GM21528 (cell line): ENCODE measurements at regions not wholly inside any gene's neighbourhood (a gene's known extent, or its start where the extent isn't known, plus 50 kb on each side); places are given as distances from the start of the nearest gene placed in this dataset.
A peak's percentile ranks its signal among the peaks of the same experiment; 100 is the strongest.
"Not testable (repeated sequence)": the region's sequence is repeated elsewhere in the genome, so short reads cannot be mapped to it uniquely, and the experiment has no call there.

ENCODE experiments used
- ATAC-seq: cut with Tn5 transposase; IDR thresholded peaks from one replicate; pipeline ENCODE4 v1.9.1; 2021; ENCODE audit warnings: mild to moderate bottlenecking, moderate library complexity; ENCODE audit not compliant: unreplicated experiment, low FRiP score

DNA sequence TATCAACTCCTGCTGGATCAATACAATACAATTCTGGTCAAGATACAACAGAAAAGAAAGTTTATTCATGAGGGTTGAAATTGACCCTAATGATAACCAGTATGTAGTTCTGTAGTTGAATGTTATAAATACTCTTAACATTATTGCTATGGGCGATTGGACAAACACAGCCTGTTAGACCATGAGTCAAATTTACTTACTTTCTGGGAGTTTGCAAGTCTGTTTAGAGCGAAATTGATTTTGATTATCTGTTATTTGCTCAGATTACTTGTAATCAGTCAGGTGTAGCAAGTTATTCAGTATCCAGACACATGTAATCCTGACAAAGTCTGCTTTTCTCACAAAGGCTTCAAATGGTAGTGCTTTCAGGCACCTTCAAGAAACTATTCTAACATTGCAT lies 216.6 kb upstream of the B3GALT2 start:
- no peak for ATAC-seq

DNA sequence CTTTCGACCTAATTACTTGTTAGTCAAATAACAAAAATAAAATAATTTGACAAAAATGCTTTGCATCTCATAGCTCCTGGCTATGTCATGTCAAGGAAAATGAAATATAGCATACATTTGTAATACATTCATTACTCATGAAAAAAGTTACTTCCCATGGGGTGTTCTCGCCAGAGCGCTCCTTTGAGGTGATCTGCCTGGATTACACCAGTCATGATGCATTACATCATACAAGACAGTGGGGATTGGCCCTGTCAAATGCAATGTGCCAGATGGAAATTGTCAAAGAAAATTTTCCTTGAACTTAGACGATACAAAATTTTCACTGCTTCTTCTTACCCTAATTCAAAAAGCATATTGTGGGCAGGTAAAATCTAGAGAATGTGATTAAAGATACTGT lies 215.6 kb upstream of the B3GALT2 start:
- ATAC-seq, result no peak

DNA sequence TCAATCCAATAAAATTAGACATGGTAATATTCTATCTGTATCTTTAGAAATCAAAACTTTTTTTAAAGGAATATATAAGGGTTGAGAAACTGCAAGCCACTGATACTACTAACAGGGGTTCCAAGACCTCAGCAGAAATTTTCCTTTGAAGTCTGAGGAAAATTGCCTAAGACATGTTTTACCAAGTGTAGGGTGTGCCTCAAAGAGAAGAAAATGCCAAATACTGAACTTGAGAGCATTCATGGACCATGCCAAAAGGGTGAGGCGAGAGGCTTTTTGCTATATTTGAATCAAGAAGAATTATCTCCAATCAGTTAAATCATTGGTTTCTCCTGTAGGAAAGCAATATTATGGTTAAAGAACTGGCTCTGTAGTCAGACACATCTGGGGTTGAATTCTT lies 207.9 kb upstream of the B3GALT2 start:
- no peak for ATAC-seq

DNA sequence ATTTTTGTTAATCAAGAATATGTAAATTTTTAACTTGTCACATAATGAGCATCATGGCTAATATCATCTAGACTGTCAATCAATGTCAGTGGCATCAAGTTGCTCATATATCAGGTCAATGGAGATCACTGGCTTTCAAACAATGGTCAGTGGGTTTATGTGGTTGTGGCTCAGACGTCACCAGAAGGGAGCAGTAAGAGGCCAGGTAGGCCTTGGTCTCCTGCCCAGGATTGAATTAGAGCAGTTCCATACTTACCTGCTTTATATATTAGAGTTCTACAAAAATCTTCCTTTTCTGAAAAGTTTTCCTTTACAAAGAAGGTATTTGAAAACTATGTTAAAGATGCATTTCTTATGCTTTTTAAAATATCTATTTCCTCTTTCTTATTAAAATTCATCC lies 206.3 kb upstream of the B3GALT2 start:
- ATAC-seq, result no peak

DNA sequence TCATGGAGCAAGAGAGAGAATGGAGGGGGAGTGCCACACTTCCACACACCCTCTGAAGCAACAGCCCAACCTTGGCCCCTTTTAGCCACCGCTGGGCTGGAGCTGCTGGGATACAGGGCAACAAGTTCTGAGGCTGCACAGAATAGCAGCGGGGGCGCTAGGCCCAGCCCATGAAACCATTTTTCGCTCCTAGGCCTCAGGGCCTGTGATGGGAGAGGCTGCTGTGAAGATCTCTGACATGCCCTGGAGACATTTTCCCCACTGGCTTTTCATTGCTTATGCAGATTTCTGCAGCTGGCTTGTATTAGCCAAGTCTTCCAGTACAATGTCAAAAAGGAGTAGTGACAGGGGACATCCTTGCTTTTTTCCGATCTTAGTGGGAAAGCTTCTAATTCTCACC lies 202.3 kb upstream of the B3GALT2 start:
- no peak for ATAC-seq

DNA sequence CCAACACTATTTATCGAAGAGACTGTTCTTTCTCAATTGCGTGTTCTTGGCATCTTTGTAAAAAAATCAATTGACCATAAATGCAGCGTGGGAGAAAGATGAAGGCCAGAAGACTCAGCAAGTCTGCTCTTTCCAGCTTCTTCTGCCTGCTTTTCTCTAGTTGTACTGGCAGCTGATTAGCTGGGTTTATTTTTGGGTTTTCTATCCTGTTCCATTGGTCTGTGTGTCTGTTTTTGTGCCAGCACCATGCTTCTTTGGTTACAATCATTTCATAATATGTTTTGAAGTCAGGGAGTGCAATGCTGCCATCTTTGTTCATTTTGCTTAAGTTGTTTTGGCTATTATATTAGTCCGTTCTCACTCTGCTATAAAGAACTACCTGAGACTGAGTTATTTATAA lies 201.8 kb upstream of the B3GALT2 start:
- ATAC-seq, result no peak

DNA sequence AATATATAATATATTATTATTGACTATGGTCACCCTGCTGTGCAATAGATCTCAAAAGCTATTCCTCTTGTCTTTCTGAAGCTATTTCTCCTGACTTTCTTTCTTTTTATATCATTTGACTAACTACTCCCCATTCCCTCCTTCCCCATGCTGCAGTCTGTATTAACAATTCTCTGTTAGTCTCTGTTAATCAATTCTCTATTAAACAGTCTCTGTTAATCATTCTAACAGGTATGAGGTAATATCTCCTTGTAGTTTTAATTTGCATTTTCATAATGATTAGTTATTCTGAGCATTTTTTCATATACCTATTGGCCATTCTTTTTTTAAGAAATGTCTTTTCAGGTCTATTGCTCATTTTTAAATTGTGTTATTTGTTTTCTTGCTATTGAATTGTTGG lies 201.0 kb upstream of the B3GALT2 start:
- no peak for ATAC-seq

DNA sequence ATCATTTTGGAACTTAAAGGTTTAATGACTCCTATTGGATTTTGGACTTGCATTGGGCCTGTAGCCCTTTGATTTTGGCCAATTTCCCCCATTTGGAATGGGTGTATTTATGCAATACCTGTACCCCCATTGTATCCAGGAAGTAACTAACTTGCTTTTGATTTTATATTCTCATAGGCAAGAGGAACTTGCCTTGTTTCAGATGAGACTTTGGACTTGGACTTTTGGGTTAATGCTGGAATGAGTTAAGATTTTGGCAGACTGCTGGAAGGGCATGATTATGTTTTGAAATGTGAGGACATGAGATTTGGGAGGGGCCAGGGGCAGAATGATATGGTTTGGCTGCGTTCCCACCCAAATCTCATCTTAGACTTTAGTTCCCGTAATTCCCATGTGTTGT lies 192.0 kb upstream of the B3GALT2 start:
- ATAC-seq, result not testable (repeated sequence)

DNA sequence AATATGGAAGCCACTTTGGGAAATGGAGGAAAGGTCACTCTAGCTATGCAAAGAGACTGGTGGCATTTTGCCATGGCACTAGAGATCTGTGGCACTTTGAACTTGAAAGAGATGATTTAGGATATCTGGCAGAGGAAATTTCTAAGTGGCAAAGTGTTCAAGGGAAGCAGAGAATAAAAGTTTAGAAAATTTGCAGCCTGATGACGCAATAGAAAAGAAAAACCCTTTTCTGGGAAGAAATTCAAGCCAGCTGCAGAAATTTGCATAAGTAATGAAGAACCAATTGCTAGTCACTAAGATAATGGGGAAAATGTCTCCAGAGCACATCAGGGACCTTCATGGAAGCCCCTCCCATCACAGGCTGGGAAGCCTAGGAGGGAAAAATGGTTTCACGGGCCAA lies 191.1 kb upstream of the B3GALT2 start:
- no peak for ATAC-seq

DNA sequence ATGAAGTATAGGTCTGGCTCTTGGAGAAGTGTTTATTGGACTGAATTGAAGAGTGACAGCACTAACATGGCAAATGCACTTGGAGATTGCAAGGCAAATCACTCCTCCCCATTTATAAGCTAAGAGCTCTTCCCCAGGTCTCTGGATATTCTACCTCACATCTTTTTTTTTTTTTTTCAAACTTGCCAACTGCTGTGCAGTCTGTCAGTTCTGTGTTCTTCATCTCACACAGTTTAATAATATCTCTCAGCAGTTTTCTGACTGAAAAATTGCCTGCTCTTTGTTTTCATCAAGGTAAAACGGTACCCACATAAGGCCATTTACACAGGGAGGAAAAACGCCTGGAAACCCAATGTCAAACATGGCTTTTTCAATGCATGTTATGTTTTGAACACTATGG lies 186.1 kb upstream of the B3GALT2 start:
- no peak for ATAC-seq

DNA sequence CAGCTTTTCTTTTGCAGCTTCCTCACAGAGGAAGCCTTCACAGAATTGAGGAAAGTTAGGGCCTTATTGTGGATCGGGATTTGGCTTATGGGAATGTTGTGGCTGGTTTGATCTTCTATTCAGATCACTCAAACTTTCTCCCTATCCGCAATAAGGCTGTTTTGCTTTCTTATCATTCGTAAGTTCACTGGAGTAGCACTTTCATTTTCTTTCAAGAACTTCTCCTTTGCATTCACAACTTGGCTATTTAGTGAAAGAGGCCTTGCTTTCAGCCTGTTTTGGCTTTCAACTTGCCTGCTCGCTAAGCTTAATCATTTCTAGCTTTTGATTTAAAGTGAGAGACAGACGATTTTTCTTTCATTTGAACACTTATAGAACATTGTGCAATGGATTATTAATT lies 181.9 kb upstream of the B3GALT2 start:
- peak; percentile 84 for ATAC-seq

DNA sequence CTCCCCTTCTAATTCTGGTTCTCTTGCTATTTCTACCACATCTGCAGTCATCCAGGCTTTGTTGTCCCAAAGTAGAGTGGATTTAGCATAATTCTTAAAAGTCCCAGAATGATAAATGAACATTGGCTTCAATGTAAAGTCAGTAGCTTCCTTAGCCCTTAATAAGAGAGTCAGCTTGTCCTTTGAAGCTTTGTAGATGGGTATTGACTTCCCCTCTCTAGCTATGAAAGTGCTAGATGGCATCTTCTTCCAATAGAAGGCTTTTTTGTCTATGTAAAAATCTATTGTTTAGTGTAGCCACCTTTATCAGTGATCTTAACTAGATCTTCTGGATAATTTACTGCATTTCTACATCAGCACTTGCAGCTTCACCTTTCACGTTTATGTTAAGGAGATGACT lies 181.4 kb upstream of the B3GALT2 start:
- ATAC-seq, result peak; percentile 42

DNA sequence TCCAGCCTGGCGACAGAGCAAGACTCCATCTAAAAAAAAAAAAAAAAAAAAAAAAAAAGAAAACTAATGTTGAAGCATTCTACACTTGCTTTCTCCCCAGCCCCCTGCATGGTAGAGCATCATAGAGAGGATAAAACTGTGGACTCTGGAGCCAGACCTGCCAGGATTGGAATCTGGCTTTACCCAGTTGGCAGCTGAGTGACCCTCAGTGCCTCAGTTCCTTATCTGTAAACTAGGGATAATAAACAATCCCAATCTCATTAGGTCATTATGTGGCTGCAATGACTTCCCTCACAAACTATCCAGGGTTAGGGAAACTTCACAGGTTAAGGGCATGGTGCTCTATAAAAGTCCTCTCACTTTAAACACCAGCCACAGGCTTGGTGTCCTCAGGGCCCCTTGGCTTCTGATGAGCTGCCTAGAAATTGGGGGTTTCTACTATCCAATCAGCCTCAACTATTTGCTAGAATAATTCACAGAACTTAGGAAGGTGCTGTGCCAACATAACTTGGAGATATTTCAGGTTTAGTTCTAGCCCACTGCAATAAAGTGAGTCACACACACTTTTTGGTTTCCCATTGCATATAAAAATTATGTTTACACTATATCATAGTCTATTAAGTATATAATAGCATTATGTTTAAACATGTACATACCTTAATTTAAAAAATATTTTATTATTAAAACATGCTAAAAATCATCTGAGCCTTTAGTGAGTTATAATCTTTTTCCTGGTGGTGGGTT lies 180.5 kb upstream of the B3GALT2 start:
- ATAC-seq, result no peak

DNA sequence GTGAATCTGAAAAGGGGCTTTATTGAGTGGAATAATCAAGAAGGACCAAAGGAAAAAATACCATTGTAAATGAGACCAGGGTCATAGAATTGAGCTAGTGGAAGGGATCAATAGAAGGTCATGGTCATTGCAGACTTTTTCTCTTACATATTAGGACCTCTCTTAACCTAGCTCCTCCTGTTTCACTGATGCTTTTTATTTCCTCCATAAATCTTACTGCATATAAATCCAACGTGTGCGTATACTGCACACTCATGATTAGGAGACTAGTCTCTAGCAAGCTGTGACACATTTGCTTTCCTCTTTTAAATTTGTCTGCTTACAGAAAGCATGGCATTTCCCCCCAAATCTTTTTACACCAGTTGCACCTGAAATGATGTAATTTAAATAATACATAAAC lies 179.6 kb upstream of the B3GALT2 start:
- ATAC-seq, result no peak

DNA sequence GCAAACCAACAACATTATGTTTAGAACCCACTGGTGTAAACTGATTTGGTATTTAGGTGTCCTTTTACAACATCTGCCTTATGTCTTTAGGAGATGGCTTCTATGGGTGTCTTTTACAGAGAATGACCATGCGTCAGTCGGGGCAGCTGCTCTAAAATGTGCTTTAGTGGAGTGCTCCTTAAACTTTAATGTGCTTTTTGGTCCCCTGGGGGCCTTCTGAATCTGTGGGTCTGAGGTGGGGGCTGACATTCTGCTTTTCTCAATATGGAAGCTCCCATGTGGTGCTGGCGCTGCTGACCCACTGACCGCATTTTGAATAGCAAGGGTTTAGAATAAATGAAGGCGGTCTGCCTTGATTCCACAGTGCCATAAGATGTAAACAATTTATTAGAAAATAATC lies 173.2 kb upstream of the B3GALT2 start:
- no peak for ATAC-seq

DNA sequence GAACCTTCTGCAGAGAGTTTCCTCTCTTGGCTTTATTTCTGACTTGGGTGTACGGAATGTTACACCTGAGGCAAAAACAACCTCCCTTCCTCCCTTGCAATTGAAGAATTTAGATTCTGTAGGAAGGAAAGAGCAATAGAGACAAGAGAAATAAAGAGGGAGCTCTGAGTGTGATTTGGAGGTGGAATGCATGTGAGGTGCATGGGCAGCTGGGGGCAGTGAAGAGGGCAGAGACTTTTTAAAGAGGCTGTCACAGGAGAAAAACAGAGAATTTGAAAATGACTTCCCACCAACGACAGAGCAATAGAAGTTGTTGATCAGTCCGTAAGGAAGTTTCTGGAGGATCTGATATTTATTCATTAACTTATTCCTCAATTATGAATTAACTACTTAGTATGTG lies 172.0 kb upstream of the B3GALT2 start:
- ATAC-seq, result no peak

DNA sequence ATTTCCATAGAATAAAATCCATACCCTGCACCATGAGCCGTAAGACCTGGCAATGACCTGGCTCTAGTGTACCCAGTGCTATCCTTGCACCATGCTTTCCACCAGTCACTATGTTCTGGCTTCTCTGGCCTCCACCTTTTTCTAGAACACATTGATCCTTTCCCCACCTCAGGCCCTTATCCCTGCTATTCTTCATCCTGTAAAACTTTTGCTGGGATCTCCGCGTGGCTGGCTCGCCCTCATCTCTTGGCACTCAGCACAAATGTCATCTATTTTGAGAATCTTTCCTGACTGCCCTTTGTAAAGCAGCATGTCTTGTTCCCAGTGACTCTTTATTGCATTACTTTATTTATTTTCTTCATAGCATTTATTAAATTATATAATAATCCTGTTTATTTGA lies 169.8 kb upstream of the B3GALT2 start:
- ATAC-seq, result no peak

DNA sequence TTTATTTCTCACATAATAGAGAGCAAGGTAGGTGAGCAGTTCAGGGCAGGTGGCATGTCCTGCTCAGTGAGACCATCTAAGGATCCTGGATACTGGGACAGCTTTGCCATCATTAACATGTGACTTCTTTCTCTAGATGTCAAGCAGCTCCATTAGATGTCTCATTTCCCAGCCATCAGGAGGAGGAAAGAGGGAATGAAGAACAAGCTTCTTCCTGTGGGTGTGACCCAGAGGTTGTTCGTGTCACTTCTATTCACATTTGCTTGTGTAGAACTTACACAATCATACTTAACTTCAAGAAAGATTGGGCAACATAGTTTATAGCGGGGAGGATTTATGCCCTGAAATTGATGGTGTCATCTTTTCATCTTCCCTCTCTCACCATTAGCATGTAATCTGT lies 169.2 kb upstream of the B3GALT2 start:
- no peak for ATAC-seq

DNA sequence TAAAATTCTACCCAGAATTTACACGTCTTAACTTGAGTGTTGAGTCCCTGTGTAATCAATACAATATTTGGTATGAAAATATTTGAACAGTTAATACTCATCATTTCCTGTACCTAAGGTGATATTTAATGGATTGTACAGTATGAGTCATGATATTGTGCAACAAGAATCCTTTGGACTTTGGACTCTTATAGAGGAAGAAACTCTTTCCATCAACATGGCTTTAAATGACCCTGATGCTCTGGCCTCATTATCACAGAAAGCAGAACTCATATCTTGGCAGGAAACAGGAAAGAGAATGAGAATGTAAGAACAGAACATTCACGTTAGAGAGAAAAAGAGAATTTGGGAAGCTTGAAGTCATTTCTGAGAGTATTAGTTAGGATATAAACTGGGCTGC lies 168.8 kb upstream of the B3GALT2 start:
- no peak for ATAC-seq

DNA sequence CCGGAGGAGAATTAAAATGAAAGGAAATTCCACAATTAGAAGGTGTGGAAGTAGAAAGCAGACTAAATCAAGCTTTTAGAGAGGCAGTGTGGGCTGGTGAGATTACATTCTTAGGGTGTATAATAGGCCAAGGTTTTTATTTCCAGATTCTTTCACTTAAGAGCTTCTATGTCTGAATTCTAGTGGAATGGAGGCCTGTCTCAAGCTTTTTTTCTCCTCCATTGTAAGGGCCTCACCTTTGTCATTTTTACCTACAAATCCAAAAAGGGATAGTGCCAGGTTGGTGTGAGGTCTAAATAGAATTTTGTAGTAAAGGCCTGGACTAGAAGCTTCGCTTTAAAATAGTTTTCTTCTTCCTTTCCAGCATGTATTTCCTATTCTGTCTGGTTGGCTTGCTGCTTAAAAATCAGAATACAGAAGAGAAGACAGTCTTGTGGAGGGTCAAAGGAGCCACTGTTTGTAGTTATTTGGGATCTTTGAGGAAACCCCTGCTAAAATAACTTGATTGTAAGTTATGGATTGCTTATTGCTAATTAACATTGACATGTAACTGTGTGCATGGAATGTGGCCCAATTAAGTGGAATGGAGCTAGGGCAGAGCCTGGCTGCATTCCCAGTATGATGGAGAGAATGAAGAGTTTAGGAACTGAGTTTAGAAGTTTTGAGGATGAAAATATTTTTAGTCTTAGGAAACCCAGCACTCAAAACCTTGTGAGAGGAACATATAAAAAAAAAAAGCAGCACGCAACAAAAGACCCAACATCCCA lies 162.5 kb upstream of the B3GALT2 start:
- ATAC-seq, result no peak

DNA sequence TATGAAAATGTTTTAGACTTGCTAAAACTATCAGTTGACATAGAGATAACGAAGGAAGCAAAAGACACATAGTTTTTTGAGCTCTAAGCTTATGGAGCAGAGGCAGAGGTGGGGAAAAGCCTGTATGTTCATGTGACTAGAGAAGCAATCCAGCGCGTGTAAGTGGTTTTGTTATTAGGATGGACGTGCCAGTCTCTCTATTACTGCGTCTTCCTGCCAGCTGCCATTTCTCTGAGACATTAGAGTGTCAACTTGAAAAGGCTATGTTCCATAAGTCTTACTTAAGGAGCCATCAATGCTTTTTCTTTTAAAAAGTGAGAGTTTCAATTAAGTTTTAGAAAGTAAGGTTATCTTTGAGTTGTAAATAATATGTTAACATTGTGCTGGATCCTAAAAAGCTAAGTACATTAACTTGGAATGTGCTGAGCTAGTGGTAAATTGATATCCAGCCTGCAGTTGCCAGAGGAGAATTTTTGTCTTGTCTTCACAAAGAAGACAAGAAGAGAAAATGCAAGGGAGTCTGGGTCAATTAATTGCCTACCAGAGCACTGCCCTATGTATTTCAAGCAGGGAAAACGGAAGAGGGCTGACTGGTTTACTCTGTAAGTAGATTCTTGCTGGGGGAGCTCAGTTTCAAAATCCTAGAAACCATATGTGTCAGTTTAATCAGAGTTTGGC lies 161.8 kb upstream of the B3GALT2 start:
- no peak for ATAC-seq

DNA sequence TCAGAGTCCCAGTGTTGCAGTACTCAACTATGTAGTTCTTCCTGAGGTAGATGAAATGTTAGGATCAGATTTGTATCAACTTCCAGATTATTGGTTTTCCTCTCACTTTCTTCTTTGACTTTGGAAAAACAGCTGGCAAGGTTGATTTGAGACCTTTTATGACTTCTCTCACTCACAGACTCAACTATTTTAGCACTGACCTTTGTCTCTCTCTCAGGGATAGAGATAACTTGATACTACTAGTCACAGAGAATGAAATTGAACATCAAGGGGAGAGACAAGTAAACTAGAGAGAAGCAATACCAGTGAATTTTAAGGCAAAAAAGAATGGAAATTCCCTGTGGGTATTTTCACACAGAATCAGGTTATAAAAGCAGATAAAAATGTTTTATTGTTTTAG lies 159.7 kb upstream of the B3GALT2 start:
- no peak for ATAC-seq
